Sciatic nerve (tissue), 2 donors: ENCODE measurements at regions not wholly inside any gene's neighbourhood (a gene's known extent, or its start where the extent isn't known, plus 50 kb on each side); places are given as distances from the start of the nearest gene placed in this dataset.

Experiments
- ATAC-seq: fragments of 200-7000 bp; cut with Tn5 transposase; one replicate; pipeline ENCODE4 v1.9.1; 2020; ENCODE audit warnings: mild to moderate bottlenecking, moderate library complexity
- DNase-seq: peaks from one replicate; pipeline ENCODE4 v3.0.0-alpha.2; 2020; ENCODE audit warnings: low spot score
- intact Hi-C: fragments of 100-400 bp; cut with DNase I; formaldehyde crosslinking; loops from one replicate; pipeline ENCODE4 v1.14.2; 2022
- donor health status: DM: no; HTN: no; CAD: no.
- donor health status: DM: no; HTN: no; CAD: no.

DNA sequence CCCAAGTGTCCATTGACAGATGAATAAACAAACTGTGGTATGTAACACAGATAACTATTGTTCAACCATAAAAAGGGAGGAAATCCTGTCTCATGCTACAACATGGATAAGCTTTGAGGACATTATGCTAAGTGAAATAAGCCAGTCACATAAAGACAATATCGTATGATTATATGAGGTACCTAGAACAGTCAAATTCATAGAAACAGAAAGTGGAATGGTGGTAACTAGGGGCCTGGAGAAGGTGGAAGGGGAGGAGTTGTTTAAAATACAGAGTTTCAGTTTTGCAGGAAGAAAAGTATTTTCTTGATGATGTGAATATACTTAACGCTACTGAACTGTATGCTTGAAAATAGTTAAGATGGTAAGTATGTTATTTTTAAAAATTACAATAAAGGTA is 304.6 kb upstream of the CXCR4 start:
- DNase-seq: no peak
- ATAC-seq: no peak
- intact Hi-C loops: loop anchor here (10.0 kb wide), 1 partner anchor 1422 kb away; no protein-coding TSS in a partner anchor

GRCh38 chr2:136420346-136420745 is 302.4 kb upstream of the CXCR4 start:
- DNase-seq: no peak
- intact Hi-C loops: loop anchor here (10.0 kb wide), 1 partner anchor 1424 kb away; no protein-coding TSS in a partner anchor
- ATAC-seq: no peak

GRCh38 chr2:136411946-136412345 is 294.0 kb upstream of the CXCR4 start:
- ATAC-seq: no peak

DNA sequence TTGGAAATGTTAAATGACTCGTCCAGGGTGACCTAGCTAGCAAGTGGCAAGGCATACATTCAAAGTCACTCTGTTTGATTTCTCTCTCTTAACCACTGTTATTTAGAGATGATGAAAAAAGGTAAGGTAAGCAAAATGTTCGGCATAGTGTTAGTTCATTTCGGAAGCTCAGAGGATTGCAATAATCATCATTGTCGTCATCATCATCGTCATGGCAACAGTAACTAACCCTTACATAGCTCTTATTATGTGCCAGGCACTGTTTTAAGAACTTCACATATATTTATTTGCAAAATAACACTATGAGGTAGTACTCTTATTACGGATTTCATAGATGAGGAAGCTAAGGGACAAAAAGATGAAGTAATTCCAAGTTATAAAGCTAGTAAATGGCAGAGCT is 292.7 kb upstream of the CXCR4 start:
- no peak for DNase-seq
- no peak for ATAC-seq
- intact Hi-C loops: no loop called here

More at GRCh38 chr2:136411946-136412345, 294.0 kb upstream of the CXCR4 start:
- intact Hi-C loops: no loop called here
- DNase-seq: no peak

GRCh38 chr2:136408795-136409194 is 290.8 kb upstream of the CXCR4 start:
- intact Hi-C loops: no loop called here

GRCh38 chr2:136407952-136408318 is 290.0 kb upstream of the CXCR4 start:
- intact Hi-C loops: no loop called here
- DNase-seq: no peak
- no peak for ATAC-seq

More at GRCh38 chr2:136408795-136409194, 290.8 kb upstream of the CXCR4 start:
- no peak for DNase-seq
- ATAC-seq: no peak

- DNase-seq (no peak), ATAC-seq (no peak)
- intact Hi-C loops: no loop called here
Measured at GRCh38 chr2:136407117-136407951, 289.4 kb upstream of the CXCR4 start.

- intact Hi-C loops: no loop called here
- ATAC-seq (no peak), DNase-seq (no peak)
Measured at GRCh38 chr2:136404925-136405324, 287.0 kb upstream of the CXCR4 start.

DNA sequence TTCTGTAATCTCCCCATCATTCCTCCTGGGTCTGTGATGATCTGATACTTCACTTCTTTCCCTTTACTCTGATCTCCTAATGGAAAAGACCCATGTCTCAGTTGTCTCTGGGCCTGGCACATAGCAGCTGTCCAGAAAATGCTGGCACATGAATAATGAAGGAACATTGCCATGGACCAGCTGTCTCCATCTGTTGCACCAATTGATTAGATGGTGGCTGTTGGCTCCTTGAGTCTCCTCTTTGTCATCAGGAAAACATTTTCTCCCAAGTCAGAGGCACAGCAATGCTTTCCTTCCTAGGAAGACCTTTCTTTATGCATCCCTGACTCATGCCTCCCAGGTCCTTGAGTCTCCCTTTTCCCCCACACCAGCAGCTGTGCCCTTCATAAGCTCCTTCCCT is 286.2 kb upstream of the CXCR4 start:
- ATAC-seq (no peak), DNase-seq (no peak)
- intact Hi-C loops: no loop called here

DNA sequence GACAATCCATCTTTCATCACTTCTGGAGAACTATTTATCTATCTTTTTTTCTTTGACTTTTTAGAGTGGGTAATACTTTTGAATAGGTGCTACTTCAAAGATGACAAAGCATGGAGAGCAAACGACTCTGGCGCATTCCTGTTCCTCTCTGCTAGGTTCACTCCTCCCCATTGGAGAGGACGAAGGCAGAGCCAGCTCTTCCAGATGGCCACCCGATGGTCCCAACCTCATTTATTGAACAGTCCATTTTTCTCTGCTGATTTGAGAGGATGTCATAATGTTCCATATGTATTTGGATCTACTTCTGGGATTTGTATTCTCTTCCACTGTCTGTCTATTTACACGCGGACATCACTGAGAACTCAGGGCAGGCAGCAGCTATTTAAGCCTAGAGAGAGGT is 284.3 kb upstream of the CXCR4 start:
- intact Hi-C loops: no loop called here
- ATAC-seq (no peak), DNase-seq (no peak)

GRCh38 chr2:136399667-136400289 is 281.8 kb upstream of the CXCR4 start:
- intact Hi-C loops: no loop called here
- ATAC-seq (no peak), DNase-seq (no peak)

GRCh38 chr2:136395582-136395981 is 277.6 kb upstream of the CXCR4 start:
- ATAC-seq (no peak), DNase-seq (no peak)
- intact Hi-C loops: no loop called here

GRCh38 chr2:136394136-136395060 is 276.4 kb upstream of the CXCR4 start:
- ATAC-seq (no peak), DNase-seq (no peak)
- intact Hi-C loops: no loop called here

- no peak for DNase-seq
- ATAC-seq: no peak
- intact Hi-C loops: no loop called here
Measured at GRCh38 chr2:136393514-136393913, 275.6 kb upstream of the CXCR4 start.

DNA sequence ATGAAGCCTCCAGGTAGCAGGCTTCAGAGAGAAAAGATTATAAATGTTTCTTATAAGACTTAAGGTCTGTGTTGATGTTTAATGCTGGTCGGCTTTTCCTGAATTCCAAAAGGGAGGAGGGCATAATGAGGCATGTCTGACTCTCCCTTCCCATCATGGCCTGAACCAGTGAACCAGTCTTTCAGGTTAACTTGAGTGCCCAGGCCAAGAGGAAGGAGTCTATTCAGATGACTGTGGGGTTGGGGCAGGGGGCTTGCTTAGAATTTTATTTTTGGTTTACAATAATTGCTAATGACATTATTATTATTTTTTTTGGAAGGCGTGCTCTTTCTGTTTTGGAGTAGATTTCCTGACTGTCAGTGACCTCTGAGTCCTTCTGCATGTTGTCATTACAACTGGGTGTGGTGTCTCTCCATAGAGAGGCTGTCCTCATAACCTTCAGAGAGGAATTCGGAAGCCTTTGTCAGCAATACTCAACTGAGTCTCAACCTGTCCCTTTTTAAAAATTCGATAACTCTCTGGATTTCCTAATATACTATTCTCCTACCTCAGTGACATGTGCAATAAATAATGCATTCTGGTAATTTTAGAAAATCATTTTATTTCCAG is 275.1 kb upstream of the CXCR4 start:
- intact Hi-C loops: no loop called here
- no peak for DNase-seq
- ATAC-seq: no peak

- intact Hi-C loops: loop anchor here (10.0 kb wide), 1 partner anchor 475 kb away; no protein-coding TSS in a partner anchor
- DNase-seq: no peak
- ATAC-seq: no peak
Measured at GRCh38 chr2:136389809-136390208, 271.9 kb upstream of the CXCR4 start.

- DNase-seq (no peak), ATAC-seq (peak; percentile 85)
- intact Hi-C loops: loop anchor here (10.0 kb wide), 1 partner anchor 471 kb away; no protein-coding TSS in a partner anchor
Measured at GRCh38 chr2:136386046-136386445, 268.1 kb upstream of the CXCR4 start.

DNA sequence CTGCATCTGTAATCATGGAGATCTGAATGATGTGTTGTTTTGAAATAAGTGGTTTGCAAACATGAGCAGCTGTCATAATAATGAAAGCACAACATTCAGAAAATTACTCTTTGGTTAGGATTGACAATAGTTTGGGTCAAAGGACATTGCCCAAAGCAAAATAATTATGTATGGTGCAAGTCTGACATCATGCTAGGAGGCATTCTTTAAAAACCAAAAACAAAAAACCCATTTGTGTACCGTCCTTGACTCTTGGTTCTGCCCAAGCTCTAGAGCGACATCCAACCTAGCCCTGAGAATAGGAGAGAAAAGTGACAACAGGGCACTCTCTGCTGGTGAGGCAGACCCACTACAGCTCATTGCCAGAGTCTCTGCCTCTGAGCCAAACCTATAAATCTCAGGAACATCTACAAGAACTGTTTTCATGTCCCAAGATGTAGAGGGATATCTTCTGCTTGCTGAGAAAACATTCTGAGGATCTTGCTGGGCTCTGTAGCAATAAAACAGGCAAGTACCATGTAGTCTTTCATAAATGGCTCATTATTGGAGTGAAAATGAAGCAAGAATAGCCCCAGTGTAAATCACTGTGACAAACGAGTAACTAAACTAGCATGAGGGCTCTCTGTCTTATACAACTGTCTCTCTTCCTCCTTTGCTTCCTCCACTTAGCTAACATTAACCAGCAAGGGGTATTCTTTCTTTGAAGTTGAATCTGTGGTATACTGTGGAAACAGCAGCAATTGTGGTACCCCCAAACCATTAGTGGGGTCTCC is 266.8 kb upstream of the CXCR4 start:
- intact Hi-C loops: loop anchor here (5.0 to 10.0 kb wide), 2 partner anchors 470 to 1173 kb away; no protein-coding TSS in a partner anchor
- ATAC-seq (peak; percentile 92), DNase-seq (no peak)
